Naive B cell (primary cell): ENCODE measurements at regions not wholly inside any gene's neighbourhood (a gene's known extent, or its start where the extent isn't known, plus 50 kb on each side); places are given as distances from the start of the nearest gene placed in this dataset.
A peak's percentile ranks its signal among the peaks of the same experiment; 100 is the strongest.

Experiments used
- ATAC-seq, 2 donors: fragments of 150-1000 bp; cut with Tn5 transposase; 2 replicates each; pipeline ENCODE4 v1.10.0; 2021; ENCODE audit warnings: low read depth in 2 of 2, mild to moderate bottlenecking in 2 of 2, moderate library complexity in 2 of 2
- DNase-seq: peaks from one replicate; pipeline ENCODE4 v3.0.0; 2022
- H3K27ac Mint-ChIP-seq, 6 donors: one replicate each; pipeline ENCODE4 v1.8.0; 2020 to 2022; ENCODE audit warnings: mild to moderate bottlenecking in 6 of 6, mixed read lengths in 6 of 6, moderate library complexity in 5 of 6, inconsistent platforms in 2 of 6
- H3K27me3 Mint-ChIP-seq, 3 donors: one replicate each; pipeline ENCODE4 v1.8.0; 2021 to 2022; ENCODE audit warnings: mixed read lengths in 3 of 3, mild to moderate bottlenecking in 1 of 3
- H3K36me3 Mint-ChIP-seq, 2 donors: one replicate each; pipeline ENCODE4 v1.8.0; 2020 to 2022; ENCODE audit warnings: mixed read lengths in 2 of 2, inconsistent platforms in 1 of 2, mild to moderate bottlenecking in 1 of 2
- H3K4me1 Mint-ChIP-seq, 3 donors: one replicate each; pipeline ENCODE4 v1.8.0; 2020 to 2022; ENCODE audit warnings: mixed read lengths in 3 of 3, inconsistent platforms in 1 of 3, mild to moderate bottlenecking in 1 of 3, moderate library complexity in 1 of 3
- H3K4me3 Mint-ChIP-seq, 8 donors: one replicate each; pipeline ENCODE4 v1.8.0; 2020 to 2022; ENCODE audit warnings: mild to moderate bottlenecking in 8 of 8, mixed read lengths in 8 of 8, moderate library complexity in 8 of 8, inconsistent platforms in 2 of 8
- H3K9me3 Mint-ChIP-seq, 7 donors: one replicate each; pipeline ENCODE4 v1.8.0; 2020 to 2022; ENCODE audit warnings: mixed read lengths in 7 of 7, mild to moderate bottlenecking in 5 of 7, inconsistent platforms in 2 of 7, moderate library complexity in 1 of 7

DNA sequence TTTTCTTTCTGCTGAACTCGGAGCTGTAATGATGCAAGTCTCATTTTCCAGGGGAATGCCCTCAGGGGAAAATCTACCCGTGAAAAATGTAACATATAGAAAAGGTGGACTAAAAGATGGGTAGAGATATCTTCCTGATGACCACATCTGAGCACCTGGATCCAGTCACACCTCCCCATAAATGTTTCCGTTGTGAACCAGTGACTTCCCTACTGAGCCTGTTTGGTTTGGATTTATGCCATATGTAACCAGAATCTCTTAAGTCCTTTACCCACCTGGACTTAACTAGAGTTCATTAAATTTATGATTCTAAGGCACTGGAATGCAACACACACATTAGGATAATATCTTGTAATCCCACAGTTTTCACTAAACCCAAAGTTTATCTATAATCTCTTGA, 171.1 kb downstream of the ZNF330 start:
- H3K4me1 Mint-ChIP-seq = no peaks in the 10 kb centered on the region
- no peak for DNase-seq
- no peak overlapping the region for H3K27ac Mint-ChIP-seq
- H3K4me3 Mint-ChIP-seq = no peak overlapping the region
- ATAC-seq = no peak
- no peaks in the 10 kb centered on the region for H3K36me3 Mint-ChIP-seq
- H3K27me3 Mint-ChIP-seq = no peaks in the 10 kb centered on the region
- peaks cover 0 to 2% (median 0%) of the 10 kb centered on the region in 7 donors for H3K9me3 Mint-ChIP-seq

DNA sequence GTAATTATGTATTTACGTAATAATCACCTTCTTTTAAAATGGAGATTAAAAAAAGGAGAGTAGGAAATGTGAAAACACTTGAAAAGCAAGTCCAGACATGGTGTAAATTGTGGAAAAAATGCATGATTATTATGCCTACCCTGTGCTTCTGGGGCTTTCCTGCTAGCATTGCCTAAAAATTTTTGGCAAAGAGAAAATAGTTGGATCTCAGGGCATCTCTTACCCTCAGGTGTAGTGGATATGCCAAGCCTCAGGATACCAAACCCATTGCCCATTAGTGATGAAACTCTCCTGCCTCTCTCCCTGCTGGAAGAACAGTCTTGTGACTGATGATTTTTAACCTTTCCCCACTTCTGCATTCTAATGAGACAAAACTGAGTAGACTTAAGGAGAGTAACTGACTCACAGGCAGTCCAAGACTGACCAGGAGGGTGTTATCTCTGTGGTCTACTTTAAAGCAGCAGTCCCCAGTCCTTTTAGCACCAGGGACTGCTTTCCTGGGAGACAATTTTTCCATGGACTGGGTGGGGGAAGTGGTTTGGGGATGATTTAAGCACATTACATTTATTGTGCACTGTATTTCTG, 174.6 kb downstream of the ZNF330 start:
- H3K4me3 Mint-ChIP-seq = no peak overlapping the region
- H3K27ac Mint-ChIP-seq = no peak overlapping the region
- no peaks in the 10 kb centered on the region for H3K27me3 Mint-ChIP-seq
- no peaks in the 10 kb centered on the region for H3K4me1 Mint-ChIP-seq
- no peak for ATAC-seq
- no peaks in the 10 kb centered on the region for H3K36me3 Mint-ChIP-seq
- DNase-seq = no peak
- peaks cover 0 to 4% (median 0%) of the 10 kb centered on the region in 7 donors for H3K9me3 Mint-ChIP-seq

DNA sequence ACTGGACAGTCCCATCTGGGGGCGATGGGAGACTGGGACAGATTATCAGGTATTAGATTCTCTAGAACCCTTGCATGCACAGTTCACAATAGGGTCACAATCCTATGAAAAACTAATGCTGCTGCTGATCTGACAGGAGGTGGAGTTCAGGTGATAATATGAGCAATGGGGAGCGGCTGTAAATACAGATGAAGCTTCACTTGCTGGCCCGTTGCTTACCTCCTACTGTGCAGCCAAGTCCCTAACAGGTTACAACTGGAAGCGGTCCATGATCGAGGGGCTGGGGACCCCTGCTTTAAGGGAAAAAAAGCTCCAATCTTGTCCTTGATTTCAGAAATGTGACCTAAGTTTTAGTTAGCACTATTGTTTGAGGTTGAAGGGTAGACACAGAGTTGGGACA, 175.2 kb downstream of the ZNF330 start:
- ATAC-seq (no peak), DNase-seq (no peak)
- Mint-ChIP-seq H3K4me1 (no peaks in the 10 kb centered on the region), H3K4me3 (no peak overlapping the region), H3K36me3 (no peaks in the 10 kb centered on the region), H3K9me3 (peaks cover 0 to 4% (median 0%) of the 10 kb centered on the region in 7 donors), H3K27me3 (no peaks in the 10 kb centered on the region), H3K27ac (no peak overlapping the region)

DNA sequence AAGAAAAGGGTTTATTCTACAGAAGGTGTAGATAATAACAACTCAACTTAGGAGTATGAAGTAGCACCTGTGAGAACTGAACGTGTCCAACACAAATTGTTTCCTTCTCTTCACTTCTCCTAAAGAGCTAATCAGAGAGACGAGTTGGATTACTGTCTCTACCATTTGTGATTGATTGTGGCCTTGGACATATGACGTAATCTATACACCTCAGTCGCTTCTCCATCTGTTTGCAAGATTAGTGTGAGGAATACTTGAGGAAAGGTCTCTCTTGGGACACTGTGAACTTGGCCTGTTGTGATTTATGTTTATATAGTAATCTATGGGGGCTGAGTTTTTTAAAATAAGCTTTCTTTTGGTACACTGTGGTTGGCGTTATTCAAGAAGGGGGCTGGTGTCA, 182.0 kb downstream of the ZNF330 start:
- Mint-ChIP-seq H3K27me3 (no peaks in the 10 kb centered on the region), H3K4me1 (no peaks in the 10 kb centered on the region), H3K9me3 (peaks cover 0 to 3% (median 0%) of the 10 kb centered on the region in 7 donors), H3K36me3 (no peaks in the 10 kb centered on the region), H3K27ac (no peak overlapping the region), H3K4me3 (no peak overlapping the region)
- ATAC-seq (no peak), DNase-seq (no peak)

DNA sequence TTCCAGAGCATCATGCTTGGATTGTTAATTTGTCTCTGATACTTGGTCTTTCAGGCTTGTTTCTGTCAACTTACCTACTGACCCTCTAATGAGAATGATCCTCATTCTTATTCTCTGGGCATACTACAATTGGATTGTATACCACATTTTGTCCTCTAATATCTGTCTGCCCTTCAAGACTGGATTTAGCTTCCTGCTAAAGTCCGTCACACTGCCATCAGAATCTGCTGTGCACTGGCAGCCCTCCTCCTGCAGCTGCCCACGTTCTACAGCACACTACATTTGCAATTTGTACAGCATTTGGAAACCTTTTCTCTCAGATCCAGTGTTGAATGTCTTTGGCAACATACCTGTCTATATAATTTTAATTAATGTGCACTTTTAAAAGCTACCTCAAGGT, 183.1 kb downstream of the ZNF330 start:
- no peak overlapping the region for H3K27ac Mint-ChIP-seq

DNA sequence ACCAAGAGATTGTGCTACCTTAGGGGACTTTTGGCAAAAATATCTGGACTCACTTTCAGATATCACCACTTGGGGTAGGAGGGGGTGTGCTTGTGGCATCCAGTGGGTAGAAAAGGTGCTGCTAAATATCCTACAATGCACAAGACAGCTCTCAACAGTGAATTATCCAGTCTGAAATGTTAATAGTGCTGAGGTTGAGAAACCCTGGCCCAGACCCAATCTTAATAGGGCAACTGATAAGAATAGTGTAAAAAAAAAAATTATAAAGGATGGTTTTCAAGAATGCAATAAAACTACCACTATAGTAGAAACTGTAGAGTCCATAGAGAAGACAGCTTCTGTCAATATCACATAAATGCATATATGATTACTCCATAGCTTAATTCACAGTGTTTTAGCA, 185.5 kb downstream of the ZNF330 start:
- Mint-ChIP-seq H3K36me3 (no peaks in the 10 kb centered on the region), H3K27ac (no peak overlapping the region), H3K27me3 (peaks cover 0 to 4% (median 0%) of the 10 kb centered on the region in 3 donors), H3K4me1 (no peaks in the 10 kb centered on the region), H3K4me3 (peak overlapping the region in 1 of 8 donors; percentile 29), H3K9me3 (peaks cover 0 to 2% (median 0%) of the 10 kb centered on the region in 7 donors)
- no peak for DNase-seq
- no peak for ATAC-seq

More for the DNA sequence above, 183.1 kb downstream of the ZNF330 start:
- ATAC-seq (no peak), DNase-seq (no peak)
- Mint-ChIP-seq H3K27me3 (no peaks in the 10 kb centered on the region), H3K9me3 (peaks cover 0 to 2% (median 0%) of the 10 kb centered on the region in 7 donors), H3K4me3 (no peak overlapping the region), H3K36me3 (no peaks in the 10 kb centered on the region), H3K4me1 (no peaks in the 10 kb centered on the region)

DNA sequence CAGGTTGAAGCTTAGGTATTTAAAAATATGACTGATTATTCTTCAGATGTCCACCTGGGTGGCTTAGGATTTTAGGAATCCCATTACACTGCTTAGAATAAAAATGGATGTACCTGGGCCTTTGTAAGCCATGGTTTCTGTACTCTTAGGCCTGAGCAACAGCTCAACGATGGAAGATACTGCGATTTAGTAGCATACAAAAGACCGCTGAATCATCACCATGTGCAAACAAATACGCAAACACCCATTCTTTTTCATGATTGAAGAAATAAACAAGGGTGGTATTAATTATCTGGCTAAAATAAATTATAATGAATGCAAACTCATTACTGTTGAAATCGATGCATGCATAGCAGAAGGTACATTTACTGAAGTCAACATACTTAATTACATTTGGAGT, 188.9 kb downstream of the ZNF330 start:
- H3K9me3 Mint-ChIP-seq = no peaks in the 10 kb centered on the region
- peaks cover 0 to 4% (median 0%) of the 10 kb centered on the region in 3 donors for H3K27me3 Mint-ChIP-seq
- no peak overlapping the region for H3K4me3 Mint-ChIP-seq
- no peaks in the 10 kb centered on the region for H3K36me3 Mint-ChIP-seq
- DNase-seq = no peak
- no peak for ATAC-seq
- no peaks in the 10 kb centered on the region for H3K4me1 Mint-ChIP-seq
- no peak overlapping the region for H3K27ac Mint-ChIP-seq

DNA sequence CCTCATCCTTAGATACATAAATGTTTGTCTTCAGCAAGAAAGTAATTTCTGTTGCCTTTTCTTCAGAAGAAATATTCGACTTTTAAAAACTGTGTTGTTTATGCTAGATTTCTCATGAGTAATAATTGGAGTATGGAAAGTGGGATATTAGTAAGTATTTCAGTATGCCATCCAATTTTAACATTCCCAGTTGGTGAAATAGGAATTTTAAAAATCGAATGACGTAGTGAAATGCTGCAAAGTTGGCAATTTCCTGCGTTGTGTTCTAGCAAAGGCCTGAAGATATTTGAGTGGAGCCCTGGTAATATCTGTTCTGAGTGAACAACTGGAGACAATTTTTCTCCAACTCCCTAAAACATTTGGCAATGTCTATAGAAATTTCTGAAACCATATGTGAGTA, 190.1 kb downstream of the ZNF330 start:
- Mint-ChIP-seq H3K36me3 (no peaks in the 10 kb centered on the region), H3K4me3 (no peak overlapping the region), H3K9me3 (no peaks in the 10 kb centered on the region), H3K27ac (no peak overlapping the region), H3K4me1 (no peaks in the 10 kb centered on the region), H3K27me3 (peaks cover 0 to 4% (median 0%) of the 10 kb centered on the region in 3 donors)
- ATAC-seq = no peak
- DNase-seq = no peak

DNA sequence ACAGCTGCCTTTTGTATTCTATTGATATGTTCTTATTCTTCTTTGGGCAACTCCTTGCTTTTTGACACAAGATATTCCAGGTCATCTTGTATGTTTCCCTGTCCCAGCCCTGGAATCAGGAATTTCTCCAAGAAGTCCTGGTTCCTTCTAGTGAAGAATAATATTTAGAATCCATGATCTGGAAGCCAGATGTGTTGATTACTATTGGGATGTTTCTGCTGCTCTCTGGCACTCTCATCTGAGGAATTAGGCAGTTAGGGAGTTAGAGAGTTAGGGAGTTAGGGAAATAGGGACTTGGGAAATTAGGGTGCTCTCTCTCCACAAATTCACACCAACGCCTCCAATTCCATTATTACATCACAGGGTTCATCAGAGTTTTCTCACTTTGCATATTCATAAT, 191.2 kb downstream of the ZNF330 start:
- peaks cover 0 to 4% (median 0%) of the 10 kb centered on the region in 3 donors for H3K27me3 Mint-ChIP-seq
- no peaks in the 10 kb centered on the region for H3K36me3 Mint-ChIP-seq
- H3K9me3 Mint-ChIP-seq = no peaks in the 10 kb centered on the region
- DNase-seq (no peak), ATAC-seq (no peak)
- no peaks in the 10 kb centered on the region for H3K4me1 Mint-ChIP-seq
- no peak overlapping the region for H3K27ac Mint-ChIP-seq
- H3K4me3 Mint-ChIP-seq = no peak overlapping the region

DNA sequence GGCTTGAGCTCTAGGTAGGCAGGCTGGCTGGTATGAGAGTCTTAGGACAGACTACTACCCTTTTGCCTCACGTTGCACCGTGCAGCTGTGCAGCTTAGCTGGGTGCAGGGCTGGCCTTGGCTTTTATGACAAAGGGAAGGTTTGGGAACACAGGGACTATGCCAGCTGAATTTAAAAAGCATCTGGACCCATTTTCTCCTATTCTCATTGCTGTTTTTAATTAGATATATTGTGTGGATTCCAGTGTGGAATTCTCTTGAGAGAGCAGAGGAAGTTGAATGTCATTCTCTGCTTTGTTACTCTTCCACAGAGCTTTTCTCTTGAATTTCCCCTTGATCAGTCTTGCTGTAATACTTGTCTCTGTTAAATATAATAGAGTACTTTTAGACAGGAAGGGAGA, 192.7 kb downstream of the ZNF330 start:
- H3K9me3 Mint-ChIP-seq = peaks cover 0 to 1% (median 0%) of the 10 kb centered on the region in 7 donors
- H3K27ac Mint-ChIP-seq = no peak overlapping the region
- H3K4me3 Mint-ChIP-seq = no peak overlapping the region
- H3K4me1 Mint-ChIP-seq = no peaks in the 10 kb centered on the region
- no peaks in the 10 kb centered on the region for H3K36me3 Mint-ChIP-seq
- ATAC-seq = no peak
- DNase-seq = no peak
- H3K27me3 Mint-ChIP-seq = peaks cover 0 to 4% (median 0%) of the 10 kb centered on the region in 3 donors

DNA sequence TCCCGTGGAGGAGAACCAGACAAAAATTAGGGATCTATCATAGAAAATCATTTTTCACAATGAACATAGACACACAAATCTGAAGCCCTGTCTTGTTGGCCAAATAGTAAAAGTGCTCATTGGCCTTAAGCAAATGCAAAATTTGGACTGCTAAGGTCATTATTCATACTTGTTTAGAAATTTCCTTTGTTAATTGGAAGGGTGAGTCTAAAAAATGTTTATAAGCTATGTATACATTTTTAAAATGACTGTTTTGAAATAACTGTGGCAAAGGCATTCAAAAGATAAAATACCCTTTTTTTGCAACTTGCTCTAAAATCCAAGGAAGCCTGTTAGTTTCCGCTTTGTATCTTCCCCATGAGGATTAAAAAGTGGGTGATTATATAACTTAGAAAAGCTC, 195.0 kb downstream of the ZNF330 start:
- H3K27me3 Mint-ChIP-seq = no peaks in the 10 kb centered on the region
- DNase-seq = no peak
- no peak overlapping the region for H3K27ac Mint-ChIP-seq
- H3K9me3 Mint-ChIP-seq = peaks cover 0 to 6% (median 0%) of the 10 kb centered on the region in 7 donors
- ATAC-seq = no peak
- no peaks in the 10 kb centered on the region for H3K4me1 Mint-ChIP-seq
- no peaks in the 10 kb centered on the region for H3K36me3 Mint-ChIP-seq
- H3K4me3 Mint-ChIP-seq = no peak overlapping the region

DNA sequence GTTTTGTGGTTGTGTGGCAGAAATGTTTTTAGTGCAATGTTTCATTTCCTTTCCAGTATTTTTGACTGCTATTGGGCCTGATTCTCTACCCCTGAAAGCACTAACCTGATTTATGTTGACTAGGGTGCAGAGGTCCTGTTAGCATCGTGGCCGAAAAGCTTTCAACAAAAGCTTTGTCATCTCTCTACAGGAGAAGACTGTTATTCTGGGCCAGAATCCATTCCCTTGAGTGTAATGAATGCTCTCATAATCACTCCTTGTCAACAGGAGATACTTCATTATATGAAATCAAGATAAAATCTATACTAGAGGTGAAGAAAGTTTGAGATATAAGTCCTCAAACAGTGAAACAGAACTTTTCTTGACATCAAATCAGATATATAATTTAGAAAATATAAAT, 195.5 kb downstream of the ZNF330 start:
- Mint-ChIP-seq H3K4me3 (no peak overlapping the region), H3K27me3 (no peaks in the 10 kb centered on the region), H3K27ac (no peak overlapping the region), H3K36me3 (no peaks in the 10 kb centered on the region), H3K4me1 (no peaks in the 10 kb centered on the region), H3K9me3 (peaks cover 0 to 6% (median 2%) of the 10 kb centered on the region in 7 donors)
- ATAC-seq (no peak), DNase-seq (no peak)

DNA sequence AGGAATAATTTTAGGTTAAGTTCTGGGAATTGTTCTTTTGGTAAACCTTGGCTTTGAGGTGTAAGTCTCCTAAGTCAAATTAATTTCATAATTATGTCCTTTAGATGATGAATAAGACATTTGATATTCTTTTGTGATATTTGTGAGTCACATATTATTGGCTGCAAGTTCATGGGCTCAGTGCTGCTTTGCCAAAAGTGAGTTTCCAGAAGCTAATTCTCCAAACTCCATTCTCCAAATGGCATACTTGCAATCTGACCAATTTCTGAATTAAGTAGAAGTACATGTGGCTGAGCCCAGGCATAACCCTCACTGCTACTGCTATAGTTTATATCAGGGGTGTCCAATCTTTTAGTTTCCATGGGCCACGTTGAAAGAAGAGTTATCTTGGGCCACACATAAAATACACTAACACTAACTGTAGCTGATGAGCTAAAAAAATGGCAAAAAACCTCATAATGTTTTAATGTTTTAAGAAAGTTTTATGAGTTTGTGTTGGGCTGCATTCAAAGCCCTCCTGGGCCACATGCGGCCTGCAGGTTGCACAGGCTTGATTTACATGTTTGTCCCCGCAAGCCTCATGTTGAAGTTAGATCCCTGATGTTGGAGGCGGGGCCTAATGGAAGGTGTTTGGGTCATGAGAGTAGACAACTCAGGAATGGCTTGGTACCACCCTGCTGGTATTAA, 196.1 kb downstream of the ZNF330 start:
- Mint-ChIP-seq H3K27me3 (no peaks in the 10 kb centered on the region), H3K4me3 (no peak overlapping the region), H3K9me3 (peaks cover 0 to 10% (median 2%) of the 10 kb centered on the region in 7 donors), H3K4me1 (no peaks in the 10 kb centered on the region), H3K27ac (no peak overlapping the region), H3K36me3 (no peaks in the 10 kb centered on the region)
- no peak for DNase-seq
- no peak for ATAC-seq

DNA sequence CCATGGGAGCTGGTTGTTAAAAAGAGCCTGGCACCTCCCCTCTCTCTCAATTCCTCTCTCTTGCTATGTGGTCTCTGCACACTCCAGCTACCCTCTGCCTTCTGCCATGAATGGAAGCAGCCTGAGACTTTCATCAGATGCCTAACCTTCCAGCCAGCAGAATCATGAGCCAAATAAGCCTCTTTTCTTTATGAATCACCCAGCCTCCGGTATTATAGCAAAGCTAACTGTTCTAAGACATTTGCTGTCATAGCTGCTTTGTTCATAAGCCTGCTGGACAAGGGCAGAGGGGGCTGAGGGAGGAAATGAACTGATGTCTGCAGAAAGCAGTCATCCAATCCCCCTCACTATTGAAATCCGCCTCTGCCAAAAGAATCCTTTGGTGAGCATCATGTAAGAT, 196.7 kb downstream of the ZNF330 start:
- H3K4me3 Mint-ChIP-seq = no peak overlapping the region
- no peaks in the 10 kb centered on the region for H3K27me3 Mint-ChIP-seq
- no peaks in the 10 kb centered on the region for H3K4me1 Mint-ChIP-seq
- H3K36me3 Mint-ChIP-seq = no peaks in the 10 kb centered on the region
- ATAC-seq (no peak), DNase-seq (no peak)
- H3K27ac Mint-ChIP-seq = no peak overlapping the region
- peaks cover 0 to 16% (median 4%) of the 10 kb centered on the region in 7 donors for H3K9me3 Mint-ChIP-seq
